ENCODE measurements at regions not wholly inside any gene's neighbourhood (a gene's known extent, or its start where the extent isn't known, plus 50 kb on each side); places are given as distances from the start of the nearest gene placed in this dataset.

GRCh38 chr4:62960415-62960814 lies 1448.8 kb downstream of the TECRL start:
- DNase-seq = no peak

- no peak for DNase-seq
These were observed 1455.5 kb downstream of the TECRL start for GRCh38 chr4:62953752-62954151.

- no peak for DNase-seq
These were observed 1456.9 kb downstream of the TECRL start for GRCh38 chr4:62952366-62952765.

- no peak for DNase-seq
These were observed 1461.1 kb downstream of the TECRL start for GRCh38 chr4:62948108-62948507.

GRCh38 chr4:62940229-62940628 lies 1469.0 kb downstream of the TECRL start:
- DNase-seq = no peak

- DNase-seq = no peak
These were observed 1478.4 kb downstream of the TECRL start for GRCh38 chr4:62930884-62931283.

- DNase-seq = no peak
These were observed 1480.8 kb downstream of the TECRL start for GRCh38 chr4:62928483-62928882.

- no peak for DNase-seq
These were observed 1481.7 kb downstream of the TECRL start for GRCh38 chr4:62927574-62927973.

GRCh38 chr4:62923783-62924182 lies 1485.5 kb downstream of the TECRL start:
- no peak for DNase-seq

GRCh38 chr4:62917649-62918048 lies 1491.6 kb downstream of the TECRL start:
- no peak for DNase-seq

- no peak for DNase-seq
These were observed 1494.5 kb downstream of the TECRL start for GRCh38 chr4:62914758-62915157.

- no peak for DNase-seq
These were observed 1496.2 kb downstream of the TECRL start for GRCh38 chr4:62913065-62913464.

- no peak for DNase-seq
These were observed 1496.7 kb downstream of the TECRL start for GRCh38 chr4:62912531-62912930.

GRCh38 chr4:62909238-62909637 lies 1500.0 kb downstream of the TECRL start:
- DNase-seq = no peak

- DNase-seq = no peak
These were observed 1508.1 kb downstream of the TECRL start for GRCh38 chr4:62901101-62901500.

GRCh38 chr4:62899646-62900364 lies 1509.4 kb downstream of the TECRL start:
- no peak for DNase-seq

- DNase-seq = no peak
These were observed 1511.1 kb downstream of the TECRL start for GRCh38 chr4:62898115-62898514.

- no peak for DNase-seq
These were observed 1512.5 kb downstream of the TECRL start for GRCh38 chr4:62896721-62897120.

- DNase-seq = no peak
These were observed 1527.3 kb downstream of the TECRL start for GRCh38 chr4:62881901-62882300.

- no peak for DNase-seq
These were observed 1528.0 kb downstream of the TECRL start for GRCh38 chr4:62881210-62881609.

- DNase-seq = no peak
These were observed 1536.4 kb downstream of the TECRL start for GRCh38 chr4:62872856-62873255.

- DNase-seq = no peak
These were observed 1538.2 kb downstream of the TECRL start for GRCh38 chr4:62871078-62871477.

GRCh38 chr4:62870451-62870850 lies 1538.8 kb downstream of the TECRL start:
- DNase-seq = no peak

GRCh38 chr4:62865261-62865660 lies 1544.0 kb downstream of the TECRL start:
- no peak for DNase-seq

GRCh38 chr4:62849696-62850095 lies 1559.6 kb downstream of the TECRL start:
- no peak for DNase-seq
